Adrenal gland (tissue), 5 donors: ENCODE measurements at regions not wholly inside any gene's neighbourhood (a gene's known extent, or its start where the extent isn't known, plus 50 kb on each side); places are given as distances from the start of the nearest gene placed in this dataset.

ENCODE experiments used
- POLR2A ChIP-seq, 2 donors: fragments of 450-650 bp; IDR thresholded peaks; one replicate each; pipeline ENCODE4 v1.6.1; 2017; ENCODE audit warnings: antibody characterized with exemption in 2 of 2, mild to moderate bottlenecking in 2 of 2, moderate library complexity in 1 of 2
- TF ChIP-seq, protein P1 (sequence below), 6 experiments: fragments of 450-650 bp in 4 of 6; fragments of 200-600 bp in 2 of 6; sonication (generic) in 1 of 6; IDR thresholded peaks; 1 replicate in 5 of 6; 2 replicates in 1 of 6; pipeline versions ENCODE4 v1.5.1 to v1.8.0; 2016 to 2021; ENCODE audit warnings: antibody characterized with exemption in 6 of 6, mild to moderate bottlenecking in 2 of 6, moderate library complexity in 1 of 6
- donor health status: DM: no; HTN: no; CAD: no.

- TF ChIP-seq, protein P1, sequence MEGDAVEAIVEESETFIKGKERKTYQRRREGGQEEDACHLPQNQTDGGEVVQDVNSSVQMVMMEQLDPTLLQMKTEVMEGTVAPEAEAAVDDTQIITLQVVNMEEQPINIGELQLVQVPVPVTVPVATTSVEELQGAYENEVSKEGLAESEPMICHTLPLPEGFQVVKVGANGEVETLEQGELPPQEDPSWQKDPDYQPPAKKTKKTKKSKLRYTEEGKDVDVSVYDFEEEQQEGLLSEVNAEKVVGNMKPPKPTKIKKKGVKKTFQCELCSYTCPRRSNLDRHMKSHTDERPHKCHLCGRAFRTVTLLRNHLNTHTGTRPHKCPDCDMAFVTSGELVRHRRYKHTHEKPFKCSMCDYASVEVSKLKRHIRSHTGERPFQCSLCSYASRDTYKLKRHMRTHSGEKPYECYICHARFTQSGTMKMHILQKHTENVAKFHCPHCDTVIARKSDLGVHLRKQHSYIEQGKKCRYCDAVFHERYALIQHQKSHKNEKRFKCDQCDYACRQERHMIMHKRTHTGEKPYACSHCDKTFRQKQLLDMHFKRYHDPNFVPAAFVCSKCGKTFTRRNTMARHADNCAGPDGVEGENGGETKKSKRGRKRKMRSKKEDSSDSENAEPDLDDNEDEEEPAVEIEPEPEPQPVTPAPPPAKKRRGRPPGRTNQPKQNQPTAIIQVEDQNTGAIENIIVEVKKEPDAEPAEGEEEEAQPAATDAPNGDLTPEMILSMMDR (IDR thresholded peaks at IDR 0.05): no peak
- TF ChIP-seq POLR2A (IDR thresholded peaks at IDR 0.05): no peak
Measured at GRCh38 chr6:144778056-144778455, 492.9 kb downstream of the UTRN start.
